ENCODE measurements at regions not wholly inside any gene's neighbourhood (a gene's known extent, or its start where the extent isn't known, plus 50 kb on each side); places are given as distances from the start of the nearest gene placed in this dataset.
"Not testable (repeated sequence)": the region's sequence is repeated elsewhere in the genome, so short reads cannot be mapped to it uniquely, and the experiment has no call there.

GRCh38 chr13:81395368-81395767 is 1054.4 kb upstream of the SPRY2 start:
- intact Hi-C loops (cut with DNase I) = no loop called here
- DNase-seq = no peak

DNA sequence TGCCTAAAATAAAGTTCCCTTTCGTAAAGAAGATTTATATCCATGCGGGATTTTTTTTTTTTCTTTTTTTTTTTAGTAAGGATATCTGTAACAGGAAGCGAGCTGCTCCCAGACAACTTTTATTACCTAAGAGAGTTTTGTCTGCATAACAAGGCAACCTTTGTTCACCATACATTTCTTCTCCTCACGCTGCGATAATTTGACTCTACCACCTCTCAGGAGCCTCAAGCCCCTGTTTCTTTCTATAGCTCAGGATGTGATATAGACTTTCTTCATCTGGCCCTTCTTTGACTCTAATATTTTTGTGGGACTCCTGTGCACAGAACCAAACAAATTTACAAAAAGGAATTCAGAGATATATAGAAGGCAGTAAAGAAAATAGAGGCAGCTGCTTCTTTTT is 1053.7 kb upstream of the SPRY2 start:
- DNase-seq = no peak
- intact Hi-C loops (cut with DNase I) = no loop called here

DNA sequence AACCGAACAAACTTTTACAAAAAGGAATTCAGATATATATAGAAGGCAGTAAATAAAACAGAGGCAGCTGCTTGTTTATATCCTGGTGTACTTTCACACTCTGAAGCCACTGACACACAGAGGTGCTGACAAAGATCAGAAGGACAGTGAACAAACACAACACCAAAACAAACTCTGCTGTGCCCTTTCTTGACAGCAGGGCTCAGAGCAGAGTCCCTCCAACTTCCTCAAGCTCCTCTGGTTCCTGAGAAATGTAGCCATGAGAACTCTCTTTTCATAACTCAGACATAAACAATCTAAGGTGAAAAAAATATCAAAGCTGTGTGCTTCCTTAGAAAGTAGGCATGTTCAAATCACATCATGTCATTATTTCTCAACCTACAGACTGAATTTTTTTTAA is 1052.8 kb upstream of the SPRY2 start:
- DNase-seq = no peak
- intact Hi-C loops (cut with DNase I) = no loop called here

DNA sequence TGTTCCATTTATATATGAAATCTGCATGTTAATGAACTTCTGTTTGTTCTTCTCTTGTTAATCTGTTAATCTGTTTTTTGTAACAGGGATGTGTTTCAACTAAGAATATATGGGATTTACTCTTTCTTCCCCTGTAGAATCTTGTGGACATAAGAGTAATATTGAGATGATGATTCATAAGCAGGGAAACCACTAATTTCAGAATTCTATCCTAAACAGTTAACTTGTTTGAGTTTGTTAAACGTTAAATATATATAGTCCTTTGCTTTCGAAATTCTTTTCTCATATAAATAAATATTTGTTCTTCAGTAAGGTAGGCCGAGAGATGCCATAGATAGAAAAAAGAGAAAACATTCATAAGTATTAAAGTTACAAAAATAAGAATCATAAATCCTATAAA is 1052.2 kb upstream of the SPRY2 start:
- intact Hi-C loops (cut with DNase I) = no loop called here
- DNase-seq = no peak

DNA sequence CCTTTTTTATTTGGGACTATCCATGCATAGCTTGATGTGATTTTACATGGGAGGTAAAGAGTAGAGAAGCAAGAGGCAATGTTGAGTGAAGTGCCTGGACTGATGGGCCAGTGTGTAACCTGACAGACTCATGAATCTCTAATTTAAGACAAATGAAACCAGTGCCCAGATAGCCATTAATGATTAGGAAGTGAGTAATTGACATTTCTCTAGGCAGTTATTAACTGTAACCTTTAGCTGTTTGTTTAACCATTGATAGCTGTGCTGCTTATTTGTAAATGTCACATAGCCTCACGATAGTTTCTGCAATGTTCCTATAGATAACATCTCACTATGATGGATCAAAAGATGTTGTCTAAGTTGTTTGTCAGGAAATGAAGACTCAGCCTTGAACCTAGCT is 1047.5 kb upstream of the SPRY2 start:
- no peak for DNase-seq
- intact Hi-C loops (cut with DNase I) = no loop called here

DNA sequence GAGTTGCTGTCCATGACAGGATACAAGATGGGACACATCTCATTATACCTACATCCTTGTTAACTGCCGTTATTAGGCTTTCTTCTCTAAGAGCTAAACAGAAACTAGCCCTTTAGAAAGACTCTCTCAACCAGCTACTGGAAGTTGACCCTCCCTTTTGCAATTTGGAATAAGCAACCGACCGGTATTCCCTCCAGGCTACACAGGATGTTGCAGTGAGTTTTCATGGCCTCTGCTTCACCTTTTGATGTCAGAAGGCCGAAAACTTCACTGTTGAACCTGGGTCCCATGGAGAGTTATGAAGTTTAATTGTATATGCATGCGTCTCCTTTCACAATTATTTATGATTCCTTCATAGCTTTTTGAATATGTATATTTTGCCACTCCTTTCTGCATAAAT is 1042.5 kb upstream of the SPRY2 start:
- DNase-seq = no peak
- intact Hi-C loops (cut with DNase I) = no loop called here

DNA sequence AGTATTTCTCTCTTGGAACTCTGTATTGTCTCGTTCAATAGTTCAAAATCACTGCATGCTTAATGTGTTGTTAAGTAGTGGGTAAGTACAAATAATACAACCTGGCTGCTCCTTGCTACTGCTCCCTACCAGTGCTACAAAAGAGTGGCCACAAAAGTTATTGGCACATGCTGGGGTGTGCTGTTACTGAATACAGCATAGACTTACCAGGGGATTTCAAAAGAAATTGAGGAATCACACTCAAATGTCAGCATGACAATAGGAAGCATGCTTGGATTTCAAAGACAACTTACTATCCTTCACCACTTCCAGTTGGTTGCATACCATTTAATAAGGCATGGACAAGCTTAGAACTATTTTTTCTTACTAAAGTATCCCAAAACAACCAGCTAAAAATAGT is 1041.3 kb upstream of the SPRY2 start:
- no peak for DNase-seq
- intact Hi-C loops (cut with DNase I) = no loop called here

GRCh38 chr13:81381560-81381959 is 1040.6 kb upstream of the SPRY2 start:
- DNase-seq = no peak
- intact Hi-C loops (cut with DNase I) = no loop called here

GRCh38 chr13:81379183-81379582 is 1038.3 kb upstream of the SPRY2 start:
- intact Hi-C loops (cut with DNase I) = no loop called here

DNA sequence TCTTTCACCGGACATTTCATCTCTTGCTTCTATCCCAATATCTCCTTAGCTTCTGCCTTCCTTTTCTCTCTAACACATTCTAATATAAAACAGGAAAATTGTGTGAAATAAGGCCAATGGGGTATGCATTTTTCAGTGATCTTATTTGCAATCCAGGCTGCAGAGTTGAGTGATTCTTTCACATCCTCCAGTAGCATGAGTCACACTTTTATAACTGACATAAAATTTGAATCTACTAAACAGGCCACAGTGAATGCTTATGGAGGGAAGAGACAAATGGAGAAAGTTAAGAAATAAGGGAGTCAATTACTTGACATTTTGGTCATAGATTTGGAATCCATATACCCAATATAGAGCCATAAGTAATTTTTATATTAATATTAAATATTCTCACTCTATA is 1037.0 kb upstream of the SPRY2 start:
- intact Hi-C loops (cut with DNase I) = no loop called here

More at GRCh38 chr13:81379183-81379582, 1038.3 kb upstream of the SPRY2 start:
- no peak for DNase-seq

GRCh38 chr13:81375709-81376108 is 1034.8 kb upstream of the SPRY2 start:
- no peak for DNase-seq
- intact Hi-C loops (cut with DNase I) = no loop called here

More for the DNA sequence above, 1037.0 kb upstream of the SPRY2 start:
- no peak for DNase-seq

DNA sequence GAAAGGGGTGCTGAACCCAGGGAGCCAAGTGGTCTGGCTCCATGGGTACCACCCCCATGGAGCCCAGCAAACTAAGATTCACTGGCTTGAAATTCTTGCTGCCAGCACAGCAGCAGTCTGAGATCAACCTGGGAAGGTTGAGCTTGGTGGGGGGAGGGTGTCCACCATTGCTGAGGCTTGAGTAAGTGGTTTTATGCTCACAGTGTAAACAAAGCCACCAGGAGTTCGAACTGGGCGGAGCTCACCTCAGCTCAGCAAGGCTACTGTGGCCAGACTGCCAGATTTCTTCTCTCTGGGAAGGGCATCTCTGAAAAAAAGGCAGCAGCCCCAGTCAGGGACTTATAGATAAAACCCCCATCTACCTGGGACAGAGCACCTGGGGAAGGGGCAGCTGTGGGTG is 1021.8 kb upstream of the SPRY2 start:
- intact Hi-C loops (cut with DNase I); DNase-seq: not testable (repeated sequence)

GRCh38 chr13:81350056-81350455 is 1009.1 kb upstream of the SPRY2 start:
- intact Hi-C loops (cut with DNase I) = no loop called here

DNA sequence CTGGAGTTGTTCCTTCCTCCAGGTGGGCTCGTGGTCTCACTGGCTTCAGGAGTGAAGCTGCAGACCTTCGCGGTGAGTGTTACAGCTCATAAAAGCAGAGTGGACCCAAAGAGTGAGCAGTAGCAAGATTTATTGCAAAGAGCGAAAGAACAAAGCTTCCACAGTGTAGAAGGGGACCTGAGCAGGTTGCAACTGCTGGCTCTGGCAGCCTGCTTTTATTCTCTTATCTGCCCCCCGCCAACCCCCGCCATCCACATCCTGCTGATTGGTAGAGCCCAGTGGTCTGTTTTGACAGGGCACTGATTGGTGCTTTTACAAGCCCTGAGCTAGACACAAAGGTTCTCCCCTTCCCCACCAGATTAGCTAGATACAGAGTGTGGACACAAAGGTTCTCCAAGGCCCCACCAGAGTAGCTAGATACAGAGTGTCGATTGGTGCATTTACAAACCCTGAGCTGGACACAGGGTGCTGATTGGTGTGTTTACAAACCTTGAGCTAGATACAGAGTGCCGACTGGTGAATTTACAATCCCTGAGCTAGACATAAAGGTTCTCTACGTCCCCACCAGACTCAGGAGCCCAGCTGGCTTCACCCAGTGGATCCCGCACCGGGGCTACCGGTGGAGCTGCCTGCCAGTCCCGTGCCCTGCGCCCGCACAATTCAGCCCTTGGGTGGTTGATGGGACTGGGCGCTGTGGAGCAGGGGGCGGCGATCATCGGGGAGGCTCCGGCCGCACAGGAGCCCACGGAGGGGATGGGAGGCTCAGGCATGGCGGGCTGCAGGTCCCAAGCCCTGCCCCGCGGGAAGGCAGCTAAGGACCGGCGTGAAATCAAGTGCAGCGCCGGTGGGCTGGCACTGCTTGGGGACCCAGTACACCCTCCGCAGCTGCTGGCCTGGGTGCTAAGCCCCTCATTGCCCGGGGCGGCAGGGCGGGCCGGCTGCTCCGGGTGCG is 999.5 kb upstream of the SPRY2 start:
- intact Hi-C loops (cut with DNase I) = not testable (repeated sequence)
- DNase-seq = peak in 2 of 10 donors; percentile 61 to 72

More at GRCh38 chr13:81350056-81350455, 1009.1 kb upstream of the SPRY2 start:
- no peak for DNase-seq

DNA sequence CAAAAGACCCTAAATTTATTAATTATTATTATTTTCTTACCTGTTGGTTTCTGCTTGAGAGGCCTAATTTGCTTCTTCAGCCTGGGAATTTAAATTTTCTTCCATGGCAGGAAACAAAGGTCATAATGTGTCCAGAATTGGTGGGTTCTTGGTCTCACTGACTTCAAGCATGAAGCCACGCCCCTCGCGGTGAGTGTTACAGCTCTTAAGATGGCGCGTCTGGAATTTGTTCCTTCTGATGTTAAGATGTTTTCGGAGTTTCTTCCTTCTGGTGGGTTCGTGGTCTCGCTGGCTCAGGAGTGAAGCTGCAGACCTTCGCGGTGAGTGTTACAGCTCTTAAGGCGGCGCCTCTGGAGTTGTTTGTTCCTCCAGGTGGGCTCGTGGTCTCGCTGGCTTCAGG is 998.7 kb upstream of the SPRY2 start:
- DNase-seq; intact Hi-C loops (cut with DNase I): not testable (repeated sequence)

DNA sequence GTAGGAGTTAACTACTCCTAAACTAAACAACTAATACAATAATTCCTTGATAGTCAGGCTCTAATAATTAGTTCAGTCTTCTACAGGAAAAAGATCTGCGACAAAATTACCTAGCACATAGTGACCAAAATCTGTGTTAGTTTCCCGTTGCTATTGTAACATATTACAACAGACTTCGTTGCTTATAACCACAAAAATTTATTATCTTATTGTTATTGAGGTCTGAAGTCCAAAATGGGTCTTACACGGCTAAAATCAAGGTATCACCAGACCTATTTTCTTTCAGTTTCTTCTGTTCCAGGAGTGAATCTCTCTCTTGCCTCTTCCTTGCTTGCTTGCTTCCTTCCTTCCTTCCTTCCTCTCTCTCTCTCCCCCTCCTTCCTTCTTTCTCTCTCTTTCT is 993.6 kb upstream of the SPRY2 start:
- DNase-seq = no peak
- intact Hi-C loops (cut with DNase I) = no loop called here

DNA sequence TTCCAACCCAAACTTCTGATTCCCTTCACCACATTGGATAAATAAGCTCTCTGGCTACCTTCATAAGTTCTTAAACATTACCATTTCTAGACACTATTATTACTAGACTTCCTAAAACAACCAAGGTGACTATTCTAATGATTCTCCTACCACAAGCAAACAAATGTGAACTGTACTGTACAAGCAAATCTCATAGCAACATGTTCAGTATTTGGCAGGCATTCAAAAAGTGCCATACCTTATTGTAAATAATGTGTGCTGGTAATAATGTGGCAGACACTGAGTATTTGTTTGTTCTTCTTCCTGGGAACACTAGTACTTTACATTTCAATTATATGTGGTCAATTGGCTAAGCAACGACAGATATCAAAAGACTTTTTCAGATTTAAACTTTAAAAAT is 986.0 kb upstream of the SPRY2 start:
- intact Hi-C loops (cut with DNase I) = no loop called here
- no peak for DNase-seq

- no peak for DNase-seq
- intact Hi-C loops (cut with DNase I) = no loop called here
Measured at GRCh38 chr13:81320516-81320915, 979.6 kb upstream of the SPRY2 start.

DNA sequence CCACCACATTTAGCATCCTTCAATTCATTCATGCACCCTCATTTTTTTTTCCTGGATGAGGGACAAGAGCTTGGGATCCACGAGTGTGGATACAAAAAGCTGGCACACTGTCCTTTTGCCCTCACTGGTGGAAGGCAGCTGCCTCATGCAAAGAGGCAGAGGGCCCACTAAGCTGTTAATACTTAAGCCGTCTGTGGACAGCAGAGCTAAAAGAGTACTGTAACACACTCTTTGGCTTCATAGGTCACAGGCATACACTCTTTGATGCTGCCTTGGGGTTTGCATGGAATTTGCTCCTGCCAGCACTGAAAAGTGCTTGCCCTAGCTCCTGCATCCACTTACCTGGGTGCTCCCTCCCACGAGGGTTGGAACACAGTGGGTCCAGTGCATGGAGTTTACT is 978.4 kb upstream of the SPRY2 start:
- intact Hi-C loops (cut with DNase I) = no loop called here

DNA sequence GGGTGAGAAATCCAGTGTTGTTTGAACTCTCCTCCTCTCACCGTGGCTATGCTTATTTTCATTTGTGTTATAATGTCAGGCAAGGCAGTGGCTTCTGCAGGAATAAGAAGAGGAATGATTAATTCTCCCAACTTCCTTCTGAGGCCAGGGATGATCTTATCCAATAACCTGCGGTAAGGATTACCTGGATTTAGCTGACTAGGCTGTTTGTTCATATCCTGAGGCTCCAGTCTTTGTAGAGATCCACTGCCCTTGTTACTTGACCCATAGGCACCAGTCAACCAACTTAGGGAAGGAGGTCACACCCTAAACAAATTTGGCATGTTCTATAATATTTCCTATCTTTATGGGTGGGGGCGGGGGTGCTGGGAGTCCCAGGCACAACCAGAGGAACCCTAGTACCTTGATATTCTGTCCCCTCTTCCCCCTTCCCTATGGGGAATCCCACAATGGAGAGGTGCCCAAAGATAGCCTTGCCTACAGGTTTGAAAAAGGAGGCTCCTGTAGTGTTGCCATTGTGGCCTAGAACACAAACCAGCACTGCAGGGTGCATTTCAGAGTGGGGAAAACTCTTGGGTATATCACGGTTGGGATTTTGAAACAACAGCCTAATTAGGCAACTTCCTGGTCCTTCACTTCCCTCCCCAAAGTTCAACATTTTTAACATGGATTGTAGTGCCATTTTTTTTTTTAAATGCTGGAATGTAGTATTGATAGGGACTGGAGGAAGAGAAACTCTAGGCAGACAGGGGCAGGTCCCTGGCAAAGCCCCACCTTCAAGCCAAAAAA is 977.5 kb upstream of the SPRY2 start:
- intact Hi-C loops (cut with DNase I) = no loop called here
- no peak for DNase-seq

More for the DNA sequence above, 978.4 kb upstream of the SPRY2 start:
- DNase-seq = no peak

DNA sequence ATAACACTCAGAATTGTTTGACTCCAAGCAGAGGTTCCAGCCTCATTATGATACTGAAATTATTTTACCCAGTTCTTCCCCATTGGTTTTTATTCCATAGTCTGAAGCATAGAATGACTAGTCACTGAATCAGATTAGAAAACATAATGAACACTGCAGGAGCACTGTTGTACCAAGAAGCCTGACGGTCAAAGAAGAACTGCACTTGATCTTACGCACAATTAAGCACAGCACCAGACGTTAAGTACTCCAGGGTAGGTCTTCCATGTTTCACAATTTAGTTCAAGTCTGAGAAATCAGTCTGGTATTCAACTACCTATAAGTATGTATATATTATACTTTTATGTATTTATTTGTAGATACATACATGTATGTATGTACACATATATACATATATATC is 973.5 kb upstream of the SPRY2 start:
- intact Hi-C loops (cut with DNase I) = no loop called here
- no peak for DNase-seq

GRCh38 chr13:81305928-81306327 is 965.0 kb upstream of the SPRY2 start:
- DNase-seq = no peak
- intact Hi-C loops (cut with DNase I) = no loop called here

Measured in posterior cingulate gyrus (tissue), 11 donors.